HG03025 (cell line): ENCODE measurements at regions not wholly inside any gene's neighbourhood (a gene's known extent, or its start where the extent isn't known, plus 50 kb on each side); places are given as distances from the start of the nearest gene placed in this dataset.
"Not testable (repeated sequence)": the region's sequence is repeated elsewhere in the genome, so short reads cannot be mapped to it uniquely, and the experiment has no call there.

Experiments
- ATAC-seq: cut with Tn5 transposase; IDR thresholded peaks from one replicate; pipeline ENCODE4 v1.9.1; 2021; ENCODE audit warnings: mild to moderate bottlenecking, moderate library complexity; ENCODE audit not compliant: unreplicated experiment, low FRiP score

GRCh38 chr3:139131951-139132350 lies 87.3 kb upstream of the PRR23C start:
- ATAC-seq = no peak

GRCh38 chr3:139132976-139133375 lies 88.3 kb upstream of the PRR23C start:
- ATAC-seq = no peak

- no peak for ATAC-seq
Measured at GRCh38 chr3:139134678-139135372, 90.1 kb upstream of the PRR23C start.

- ATAC-seq = no peak
Measured at GRCh38 chr3:139135657-139136056, 91.0 kb upstream of the PRR23C start.

GRCh38 chr3:139136469-139137202 lies 91.9 kb upstream of the PRR23C start:
- no peak for ATAC-seq

GRCh38 chr3:139140553-139140952 lies 95.9 kb upstream of the PRR23C start:
- ATAC-seq = no peak

- not testable (repeated sequence) for ATAC-seq
Measured at GRCh38 chr3:139145980-139146379, 101.3 kb upstream of the PRR23C start.

GRCh38 chr3:139151530-139151929 lies 106.8 kb upstream of the PRR23C start:
- no peak for ATAC-seq

GRCh38 chr3:139153434-139153833 lies 108.7 kb upstream of the PRR23C start:
- not testable (repeated sequence) for ATAC-seq

- no peak for ATAC-seq
Measured at GRCh38 chr3:139157161-139157932, 112.7 kb upstream of the PRR23C start.

GRCh38 chr3:139159356-139159755 lies 114.7 kb upstream of the PRR23C start:
- no peak for ATAC-seq

- no peak for ATAC-seq
Measured at GRCh38 chr3:139173372-139174108, 128.8 kb upstream of the PRR23C start.

- ATAC-seq = no peak
Measured at GRCh38 chr3:139180489-139180888, 135.8 kb upstream of the PRR23C start.

GRCh38 chr3:139182143-139182542 lies 137.5 kb upstream of the PRR23C start:
- ATAC-seq = no peak

- ATAC-seq = no peak
Measured at GRCh38 chr3:139182598-139182997, 137.9 kb upstream of the PRR23C start.

GRCh38 chr3:139185527-139185926 lies 140.8 kb upstream of the PRR23C start:
- ATAC-seq = no peak

- ATAC-seq = no peak
Measured at GRCh38 chr3:139187154-139187553, 142.5 kb upstream of the PRR23C start.

GRCh38 chr3:139187648-139188047 lies 143.0 kb upstream of the PRR23C start:
- no peak for ATAC-seq

- no peak for ATAC-seq
Measured at GRCh38 chr3:139189943-139190342, 145.3 kb upstream of the PRR23C start.

- not testable (repeated sequence) for ATAC-seq
Measured at GRCh38 chr3:139194421-139194820, 149.4 kb upstream of the MRPS22 start.

GRCh38 chr3:139196146-139196545 lies 147.7 kb upstream of the MRPS22 start:
- ATAC-seq = not testable (repeated sequence)
